ENCODE measurements at regions not wholly inside any gene's neighbourhood (a gene's known extent, or its start where the extent isn't known, plus 50 kb on each side); places are given as distances from the start of the nearest gene placed in this dataset.
"Not testable (repeated sequence)": the region's sequence is repeated elsewhere in the genome, so short reads cannot be mapped to it uniquely, and the experiment has no call there.

DNA sequence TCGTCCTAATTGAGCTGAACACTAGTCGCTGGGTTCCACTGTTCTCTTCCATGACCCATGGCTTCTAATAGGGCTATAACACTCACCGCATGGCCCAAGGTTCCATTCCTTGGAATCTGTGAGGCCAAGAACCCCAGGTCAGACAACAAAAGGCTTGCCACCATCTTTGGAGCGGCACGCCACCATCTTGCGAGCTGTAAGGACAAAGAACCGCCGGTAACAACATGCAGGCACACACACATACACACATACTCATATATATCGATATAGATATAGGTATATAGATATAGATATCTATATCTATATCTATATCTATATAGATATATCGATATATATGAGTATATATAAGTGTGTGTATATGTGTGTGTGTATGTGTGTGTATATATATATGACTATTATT is 657.7 kb downstream of the PRIM2 start:
- not testable (repeated sequence) for FAIRE-seq; DNase-seq (ENCODE audit: extremely low spot score, insufficient read length, low read depth)

DNA sequence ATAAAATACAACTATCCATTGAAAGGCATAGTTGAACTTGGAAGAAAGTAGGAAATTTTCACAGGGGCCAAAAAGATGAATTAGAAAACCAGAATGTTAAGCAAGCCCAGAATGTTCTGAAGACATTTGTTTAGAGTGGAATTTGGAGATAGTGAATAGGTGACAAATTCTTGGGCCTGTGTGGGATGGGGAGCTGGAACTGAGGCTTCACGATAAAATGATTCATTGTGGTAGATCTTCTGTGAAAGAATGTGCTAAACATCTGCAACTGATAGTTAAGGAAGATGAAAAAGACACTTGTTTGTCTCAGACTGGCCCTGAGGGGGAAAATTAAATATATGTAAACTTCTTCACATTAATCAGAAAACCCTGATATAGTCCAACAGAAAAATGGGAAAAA is 658.9 kb downstream of the PRIM2 start:
- DNase-seq (ENCODE audit: extremely low spot score, insufficient read length, low read depth); FAIRE-seq: not testable (repeated sequence)

GRCh38 chr6:57983603-57984002 is 666.2 kb downstream of the PRIM2 start:
- not testable (repeated sequence) for DNase-seq (ENCODE audit: extremely low spot score, insufficient read length, low read depth); FAIRE-seq

DNA sequence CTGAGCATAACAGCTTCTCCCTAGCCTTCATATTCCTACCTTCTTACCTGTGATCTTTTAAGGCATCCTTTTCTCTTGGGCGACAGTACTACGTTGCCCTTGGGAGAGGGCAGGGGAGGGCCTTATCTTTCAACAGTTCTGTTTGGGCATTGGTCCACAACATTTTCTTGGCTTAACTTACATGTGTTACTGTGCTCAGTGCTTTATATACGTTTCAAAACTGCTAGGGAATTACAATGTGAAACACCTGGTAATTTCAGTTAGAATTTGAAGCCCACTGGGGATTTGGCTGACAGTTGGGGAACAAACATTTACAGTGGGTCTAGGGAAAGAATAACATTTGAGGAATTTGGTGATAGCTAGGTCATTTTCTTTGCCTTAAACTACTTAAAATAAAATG is 667.1 kb downstream of the PRIM2 start:
- not testable (repeated sequence) for DNase-seq (ENCODE audit: extremely low spot score, insufficient read length, low read depth); FAIRE-seq

DNA sequence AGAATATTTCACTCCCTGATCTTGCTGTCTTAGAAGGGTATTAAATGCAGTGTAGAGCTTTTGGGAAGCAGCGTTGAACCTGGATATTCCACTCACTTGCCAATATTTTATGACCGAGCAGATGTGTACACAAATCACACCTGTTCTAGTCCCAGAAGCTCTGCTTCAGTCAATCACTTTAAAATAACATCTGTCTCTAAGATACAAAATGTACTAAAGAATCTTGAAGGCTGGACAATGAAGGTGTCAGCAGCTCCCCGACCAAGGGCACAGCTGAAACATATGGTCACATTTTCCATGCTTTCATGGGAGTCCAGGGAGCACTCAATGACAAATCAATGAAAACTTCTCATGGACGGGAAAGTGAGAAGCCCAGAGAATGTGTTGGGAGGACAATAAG is 668.3 kb downstream of the PRIM2 start:
- not testable (repeated sequence) for FAIRE-seq; DNase-seq (ENCODE audit: extremely low spot score, insufficient read length, low read depth)

DNA sequence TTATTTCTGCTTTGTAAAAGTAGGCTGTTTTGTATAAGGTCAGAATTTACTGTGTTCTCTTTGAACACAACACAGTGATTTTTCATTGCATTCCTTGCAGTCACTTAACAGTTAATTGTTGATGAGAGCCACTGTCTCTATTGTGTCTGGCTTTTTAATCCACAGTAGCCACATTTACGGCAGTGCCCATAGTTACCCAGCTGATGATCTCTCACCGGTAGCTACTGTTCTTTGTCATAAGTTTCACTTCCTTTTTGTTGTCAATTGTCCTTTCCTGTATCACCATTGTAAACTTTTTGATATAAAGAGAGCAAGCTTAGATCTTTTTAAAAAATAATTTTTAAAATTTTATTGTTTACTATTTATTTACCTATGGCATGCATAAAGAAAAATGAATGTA is 669.2 kb downstream of the PRIM2 start:
- FAIRE-seq: peak; percentile 80

DNA sequence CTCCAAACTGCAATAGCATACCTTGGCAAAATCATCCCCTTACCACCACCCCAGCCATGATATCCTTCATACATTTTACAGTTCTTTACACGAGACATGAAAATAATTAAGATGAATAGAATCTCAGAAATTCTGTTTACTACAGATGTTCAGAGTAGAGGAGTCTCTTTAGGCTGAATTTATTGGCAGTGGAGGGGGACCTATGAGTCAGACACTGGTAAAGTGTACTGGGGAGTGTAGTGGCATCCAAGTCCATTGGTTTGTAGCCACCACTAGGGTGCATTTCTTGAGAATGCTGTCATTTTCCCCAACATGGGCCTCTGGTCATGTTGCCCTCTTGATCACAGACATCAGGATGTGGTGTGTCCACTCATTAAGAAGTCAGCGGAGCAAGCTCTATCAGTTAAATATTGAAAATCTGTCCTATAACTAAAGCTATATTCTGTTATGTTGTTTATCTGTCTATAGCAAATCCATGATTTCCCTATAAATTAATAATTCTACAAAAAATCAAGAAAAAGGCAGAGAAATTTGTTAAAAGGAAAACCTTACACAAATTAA is 672.2 kb downstream of the PRIM2 start:
- FAIRE-seq; DNase-seq (ENCODE audit: extremely low spot score, insufficient read length, low read depth): not testable (repeated sequence)

More for the DNA sequence above, 669.2 kb downstream of the PRIM2 start:
- not testable (repeated sequence) for DNase-seq (ENCODE audit: extremely low spot score, insufficient read length, low read depth)

DNA sequence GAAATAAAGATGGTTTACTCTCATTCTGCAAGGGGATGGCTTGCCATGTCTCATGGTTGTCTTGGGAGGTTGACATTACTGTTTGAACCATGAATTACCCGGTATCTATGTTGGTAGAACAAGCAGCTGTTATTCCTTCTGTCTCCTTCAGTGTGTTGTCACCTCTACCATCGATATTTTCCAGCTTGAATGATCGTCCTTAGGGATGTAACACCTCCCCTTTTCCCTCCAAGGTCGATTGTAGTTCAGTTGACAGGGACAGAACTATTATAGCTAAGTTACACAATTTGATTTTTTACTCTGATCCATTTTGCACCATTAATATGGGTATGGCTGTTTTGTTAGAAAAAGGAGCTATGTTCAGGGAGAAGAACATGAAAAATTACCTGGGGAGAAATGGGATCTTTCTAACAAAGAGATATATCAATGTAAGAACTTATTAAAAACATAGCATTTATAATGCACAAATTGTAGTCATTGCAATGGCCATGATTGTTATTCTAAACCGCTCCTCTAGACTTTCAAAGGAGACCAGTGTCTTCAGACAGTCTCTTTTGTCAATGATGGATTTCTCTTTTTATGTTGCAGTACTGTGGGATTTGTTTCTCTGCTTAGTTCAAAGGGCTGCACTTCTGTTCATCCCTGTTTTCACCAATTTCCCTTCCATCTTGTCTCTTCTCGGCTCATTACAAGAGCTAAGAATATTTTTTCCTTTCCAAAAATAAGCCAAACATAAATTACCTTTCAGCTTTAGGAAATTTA is 681.6 kb downstream of the PRIM2 start:
- not testable (repeated sequence) for FAIRE-seq; DNase-seq (ENCODE audit: extremely low spot score, insufficient read length, low read depth)

DNA sequence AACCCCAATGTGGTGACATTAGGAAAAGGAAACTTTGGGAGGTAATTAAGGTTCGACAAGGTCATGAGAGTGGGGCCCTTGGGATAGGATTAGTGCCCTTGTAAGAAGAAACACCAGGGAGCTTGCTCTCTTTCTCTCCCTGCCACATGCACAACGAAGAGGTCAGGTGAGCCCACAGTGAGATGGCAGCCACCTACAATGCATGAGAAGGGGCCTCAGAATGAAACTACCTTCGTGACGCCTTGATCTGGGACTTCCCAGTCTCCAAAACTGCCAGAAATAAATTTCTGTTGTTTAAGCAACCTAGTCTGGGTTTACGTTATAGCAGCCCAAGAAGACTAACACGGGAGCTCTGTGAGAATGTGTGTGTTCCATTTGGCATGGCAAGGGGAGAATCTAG is 682.8 kb downstream of the PRIM2 start:
- not testable (repeated sequence) for DNase-seq (ENCODE audit: extremely low spot score, insufficient read length, low read depth); FAIRE-seq

DNA sequence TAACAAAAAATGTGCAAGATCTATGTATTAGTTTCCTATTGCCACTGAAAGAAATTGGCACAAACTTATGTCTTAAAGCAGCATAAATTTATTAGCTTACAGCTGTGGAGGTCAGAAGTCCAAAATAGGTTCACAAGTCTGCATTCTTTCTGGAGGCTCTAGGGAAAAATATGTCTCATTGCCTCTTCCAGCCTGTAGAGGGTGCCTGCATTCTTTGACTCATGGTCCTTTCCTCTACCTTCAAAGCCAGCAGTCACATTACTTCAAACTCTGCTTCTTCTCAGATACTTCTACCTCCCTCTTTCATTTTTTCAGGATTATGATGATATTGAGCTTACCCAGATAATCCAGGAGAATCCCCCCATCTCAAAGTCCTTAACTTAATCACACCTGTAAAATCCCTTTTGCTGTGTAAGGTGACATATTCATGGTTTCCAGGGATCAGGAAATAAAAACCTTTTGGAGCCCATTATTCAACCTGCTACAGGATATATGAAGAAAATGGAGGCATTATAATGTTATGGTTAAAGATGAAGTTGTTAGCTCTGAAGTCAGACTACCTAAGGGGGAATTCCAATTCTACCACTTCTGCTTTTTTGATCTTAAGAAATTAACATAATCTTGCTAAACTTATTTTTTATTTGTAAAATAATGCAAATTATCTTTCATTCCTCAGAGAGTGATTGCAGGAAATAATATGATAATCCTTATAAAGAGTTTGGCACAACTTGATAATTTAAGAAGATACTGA is 686.2 kb downstream of the PRIM2 start:
- not testable (repeated sequence) for DNase-seq (ENCODE audit: extremely low spot score, insufficient read length, low read depth); FAIRE-seq

DNA sequence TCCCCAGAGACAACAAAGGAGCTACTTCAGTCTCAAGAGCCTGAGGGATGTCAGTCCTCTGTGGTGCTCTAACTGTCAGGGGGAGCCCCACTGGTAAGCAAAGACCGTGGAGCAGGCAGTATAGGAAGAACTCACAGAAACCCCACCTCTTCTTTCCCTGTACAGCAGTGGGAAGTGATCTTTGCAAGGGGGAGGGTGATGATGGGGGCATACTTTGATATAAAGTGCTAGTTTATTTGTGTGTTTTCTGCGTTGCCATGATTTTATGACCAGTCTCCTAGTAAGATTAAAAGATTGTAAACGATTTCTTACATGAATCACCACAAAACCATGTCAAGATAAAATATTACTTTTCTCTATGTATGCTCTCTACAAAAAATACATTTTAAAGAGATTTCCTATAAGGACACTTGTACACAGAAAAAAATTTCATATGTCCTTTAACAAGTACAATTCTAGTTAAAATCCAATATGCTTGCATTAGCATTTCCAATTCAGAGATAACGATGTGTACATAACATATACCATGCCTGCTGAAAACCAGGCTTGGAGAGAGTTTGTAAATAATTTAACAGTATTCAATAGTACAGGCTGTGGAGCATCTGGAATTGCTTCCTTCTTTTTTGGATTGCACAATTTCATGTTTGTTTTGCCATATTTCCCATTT is 690.0 kb downstream of the PRIM2 start:
- not testable (repeated sequence) for FAIRE-seq; DNase-seq (ENCODE audit: extremely low spot score, insufficient read length, low read depth)

DNA sequence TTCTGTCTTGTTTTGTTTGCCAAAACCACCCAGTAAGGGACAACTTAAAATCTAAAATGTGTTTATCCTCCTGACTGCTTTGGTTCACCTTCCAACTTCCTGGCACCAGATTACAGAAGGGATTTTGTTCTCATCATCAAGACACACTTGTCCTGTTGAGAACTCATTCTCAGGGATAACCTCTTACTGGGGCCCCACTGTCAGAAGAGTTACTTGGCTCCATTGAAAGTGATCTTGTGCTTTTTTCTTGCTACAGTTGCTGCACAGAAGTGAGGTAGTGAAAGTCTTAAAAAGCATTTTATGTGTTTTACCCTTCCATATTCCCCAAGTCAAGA is 690.5 kb downstream of the PRIM2 start:
- not testable (repeated sequence) for DNase-seq (ENCODE audit: extremely low spot score, insufficient read length, low read depth); FAIRE-seq

DNA sequence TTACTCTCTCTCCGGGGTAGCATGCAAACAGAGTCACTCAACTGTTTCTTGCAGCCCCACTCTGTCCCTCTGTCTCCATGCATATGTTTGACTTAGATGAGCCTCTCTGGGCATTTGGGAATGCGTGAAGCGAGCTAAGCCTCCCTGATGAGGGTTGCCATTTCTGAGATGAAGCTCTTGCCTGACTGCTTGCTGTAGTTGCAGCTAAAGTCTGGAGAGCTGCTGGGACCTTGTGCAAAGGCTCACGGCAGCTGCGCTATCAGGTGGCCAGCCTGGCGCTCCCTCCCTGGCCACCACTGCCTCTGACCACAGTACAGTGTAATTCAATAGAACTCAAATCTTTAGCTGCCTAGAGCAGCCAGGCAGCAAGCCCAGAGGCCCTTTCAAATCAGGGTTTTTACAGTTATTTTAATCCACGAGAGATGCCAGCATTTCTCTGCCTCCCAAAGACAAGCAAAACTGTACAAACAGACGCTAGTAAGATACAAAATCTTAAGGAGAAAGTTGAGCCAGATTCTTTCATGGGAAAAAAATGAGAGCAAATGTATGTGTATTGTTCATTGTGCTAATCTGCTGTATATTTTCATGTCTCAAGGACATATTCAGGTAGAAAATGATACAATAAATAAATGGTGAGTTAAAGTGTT is 694.6 kb downstream of the PRIM2 start:
- FAIRE-seq; DNase-seq (ENCODE audit: extremely low spot score, insufficient read length, low read depth): not testable (repeated sequence)

DNA sequence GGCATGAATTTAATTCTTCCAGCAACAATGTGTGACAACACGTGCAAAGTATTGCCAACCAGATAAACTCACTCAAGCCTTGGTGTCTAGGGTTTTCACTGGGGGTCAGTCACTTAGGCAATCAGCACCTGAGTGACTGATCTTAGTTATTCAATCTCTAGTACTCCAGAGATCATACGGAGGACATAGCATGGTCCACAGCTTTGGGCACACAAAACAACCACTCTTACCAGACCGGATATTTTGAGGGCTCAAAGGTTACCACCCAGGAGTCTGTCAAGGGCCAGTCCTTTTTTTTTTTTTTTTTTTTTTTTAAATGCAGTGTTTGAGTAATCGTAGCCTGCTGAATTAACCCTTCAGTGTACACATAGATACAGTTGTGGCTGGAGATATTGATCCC is 699.2 kb downstream of the PRIM2 start:
- DNase-seq (ENCODE audit: extremely low spot score, insufficient read length, low read depth); FAIRE-seq: not testable (repeated sequence)

DNA sequence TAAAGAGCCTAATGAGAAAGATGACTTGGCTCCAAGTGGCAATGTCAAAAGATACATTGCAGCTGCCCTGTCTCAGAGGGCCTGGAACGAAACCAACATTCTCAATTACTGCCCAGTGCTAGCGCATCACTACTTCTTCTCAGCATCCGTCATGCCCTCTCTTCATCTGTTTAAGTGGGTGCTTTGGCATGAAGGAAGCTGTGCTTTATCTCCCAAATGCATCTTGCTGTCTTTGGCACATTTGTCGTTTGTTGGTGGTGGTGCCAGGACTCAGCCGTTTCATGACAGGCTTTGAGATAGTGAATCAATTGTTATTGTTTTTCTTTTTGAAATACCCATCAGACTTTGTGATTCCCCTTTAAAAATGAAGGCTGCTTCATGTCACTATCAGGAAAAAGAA is 710.8 kb downstream of the PRIM2 start:
- not testable (repeated sequence) for FAIRE-seq; DNase-seq (ENCODE audit: extremely low spot score, insufficient read length, low read depth)

DNA sequence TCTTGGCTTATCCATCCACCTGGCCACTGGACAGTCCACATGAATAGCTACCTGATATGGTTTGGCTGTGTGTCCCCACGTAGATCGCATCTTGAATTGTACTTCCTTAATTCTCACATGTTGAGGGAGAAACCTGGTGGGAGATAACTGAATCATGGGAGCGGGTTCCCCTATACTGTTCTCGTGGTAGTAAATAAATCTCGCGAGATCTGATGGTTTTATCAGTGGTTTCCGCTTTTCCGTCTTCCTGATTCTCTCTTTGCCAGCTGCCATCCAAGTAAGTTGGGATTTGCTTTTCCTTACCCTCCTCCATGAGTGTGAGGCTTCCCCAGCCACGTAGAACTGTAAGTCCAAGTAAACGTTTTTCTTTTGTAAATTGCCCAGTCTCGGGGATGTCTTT is 720.8 kb downstream of the PRIM2 start:
- not testable (repeated sequence) for FAIRE-seq; DNase-seq (ENCODE audit: extremely low spot score, insufficient read length, low read depth)

DNA sequence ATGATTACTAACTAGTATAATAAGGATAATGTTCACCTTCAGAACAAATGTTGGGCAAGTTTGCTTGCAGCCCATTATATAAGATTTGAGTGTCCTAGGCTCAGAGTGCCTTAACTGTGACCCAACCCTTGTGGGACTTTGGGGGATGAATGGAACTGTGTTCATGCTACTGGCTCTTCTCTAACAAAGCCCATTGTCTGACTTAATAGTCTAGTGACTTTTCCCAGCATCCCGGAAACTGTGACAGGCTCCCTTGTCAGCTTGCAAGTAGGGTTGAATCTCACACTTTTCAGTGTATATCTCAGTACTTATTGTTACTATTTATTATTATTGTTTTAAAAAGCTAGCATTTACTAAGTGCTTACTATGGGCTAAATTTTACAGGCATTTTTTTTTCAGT is 729.2 kb downstream of the PRIM2 start:
- not testable (repeated sequence) for DNase-seq (ENCODE audit: extremely low spot score, insufficient read length, low read depth); FAIRE-seq

DNA sequence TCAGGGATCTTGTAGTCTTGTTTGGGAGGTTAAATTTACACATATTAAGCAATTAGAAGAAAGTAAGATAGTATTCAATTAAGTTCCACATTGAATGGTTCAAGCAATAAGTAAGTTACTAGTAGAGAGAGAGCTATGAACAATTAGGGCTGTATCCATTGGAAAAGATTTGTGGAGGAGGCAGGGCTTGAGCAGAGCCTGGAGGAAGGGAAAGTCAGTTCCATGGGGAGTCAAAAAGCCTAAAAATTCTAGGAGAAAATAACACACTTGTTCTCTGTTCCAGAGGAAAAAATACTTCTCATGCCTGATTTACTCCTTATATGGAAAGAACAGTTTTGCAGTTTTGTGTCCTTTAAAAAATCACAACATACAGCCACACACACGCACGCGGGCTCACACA is 730.0 kb downstream of the PRIM2 start:
- DNase-seq (ENCODE audit: extremely low spot score, insufficient read length, low read depth); FAIRE-seq: not testable (repeated sequence)

DNA sequence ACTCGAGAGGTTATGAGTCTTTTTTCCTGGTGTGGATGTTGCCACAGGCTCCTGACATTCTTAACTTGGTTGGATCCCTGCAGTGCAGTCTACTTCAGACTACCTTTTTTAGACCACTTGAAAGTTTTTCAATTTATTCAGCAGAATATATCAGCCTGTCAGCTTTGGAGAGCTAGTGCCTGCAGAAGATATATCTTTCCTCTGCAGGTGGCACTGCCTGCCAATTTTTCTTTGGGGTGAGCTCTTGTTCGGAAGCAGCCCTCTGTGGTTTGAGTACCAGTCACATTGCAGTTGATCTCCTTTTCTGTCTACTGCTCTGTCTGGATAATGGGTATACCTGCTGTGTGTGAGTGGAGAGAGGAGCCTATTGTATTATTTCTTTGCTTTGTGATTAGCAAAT is 730.4 kb downstream of the PRIM2 start:
- not testable (repeated sequence) for DNase-seq (ENCODE audit: extremely low spot score, insufficient read length, low read depth); FAIRE-seq
